ENCODE measurements at regions not wholly inside any gene's neighbourhood (a gene's known extent, or its start where the extent isn't known, plus 50 kb on each side); places are given as distances from the start of the nearest gene placed in this dataset.

DNA sequence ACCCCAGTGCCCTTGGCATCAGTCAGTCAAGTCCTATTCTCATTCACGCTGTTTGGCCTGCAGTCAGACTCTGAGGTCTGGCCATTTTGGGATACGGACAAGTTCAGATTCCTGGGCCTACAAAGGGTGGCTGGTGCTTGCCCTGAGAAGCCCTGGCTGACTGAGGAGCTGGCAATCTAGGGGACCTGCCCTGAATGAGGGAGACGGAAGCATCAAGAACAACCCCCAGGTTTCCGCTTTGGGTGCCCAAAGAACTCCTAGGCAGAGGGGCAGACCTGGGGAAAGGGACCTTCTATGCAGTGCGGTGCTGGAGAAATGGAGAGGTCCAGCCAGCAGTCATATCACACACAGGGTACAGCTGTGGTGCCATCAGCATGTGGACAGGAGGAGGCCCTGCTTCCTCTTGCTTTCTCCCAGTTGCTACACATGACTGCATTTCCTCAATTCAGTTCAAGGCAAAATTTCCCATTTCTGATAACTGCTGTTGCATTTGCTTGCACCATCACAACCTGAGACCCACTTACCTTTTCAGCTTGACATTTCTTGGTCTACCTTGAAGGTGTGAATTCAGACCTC is 70.9 kb upstream of the LGALSL start:
- no peak for FAIRE-seq
- no peak for DNase-seq (ENCODE audit: insufficient read length, low spot score)
- TF ChIP-seq TAF1 (IDR thresholded peaks at IDR 0.05; ENCODE audit: low read depth, low read length) (no peak), POLR2AphosphoS5 (IDR thresholded peaks at IDR 0.05; ENCODE audit: low read depth, low read length) (no peak), PAX5 (IDR thresholded peaks at IDR 0.05; ENCODE audit: insufficient read depth, low read length, severe bottlenecking) (no peak), POU2F2 (IDR thresholded peaks at IDR 0.05; ENCODE audit: low read depth, low read length) (no peak)

DNA sequence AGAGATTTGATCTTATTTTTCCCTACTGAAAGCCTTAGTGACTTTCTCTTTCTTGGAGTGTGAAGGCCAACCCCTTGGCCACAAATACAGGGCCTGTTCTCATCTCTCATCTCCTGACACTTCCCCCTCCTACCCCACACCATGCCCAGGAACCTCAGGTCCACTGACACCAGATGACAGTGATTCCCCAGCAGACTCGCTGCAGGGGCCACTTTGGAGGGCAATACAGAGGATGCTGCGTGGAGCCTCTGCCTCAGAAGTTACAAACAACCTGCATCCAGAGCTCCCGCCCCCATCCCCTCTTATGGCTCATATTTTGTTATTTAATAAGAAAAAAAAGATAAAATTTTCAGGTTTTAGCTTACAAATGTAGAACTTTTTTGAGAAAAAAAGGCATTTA is 70.1 kb upstream of the LGALSL start:
- no peak for FAIRE-seq
- TF ChIP-seq POU2F2 (IDR thresholded peaks at IDR 0.05; ENCODE audit: low read depth, low read length), result no peak
- no peak for TF ChIP-seq POLR2AphosphoS5 (IDR thresholded peaks at IDR 0.05; ENCODE audit: low read depth, low read length)
- no peak for TF ChIP-seq TAF1 (IDR thresholded peaks at IDR 0.05; ENCODE audit: low read depth, low read length)
- no peak for TF ChIP-seq SPI1 (IDR thresholded peaks at IDR 0.05; ENCODE audit: low read depth, low read length)
- no peak for TF ChIP-seq POLR2A (IDR thresholded peaks at IDR 0.05; ENCODE audit: low read depth, low read length)
- no peak for TF ChIP-seq PAX5 (IDR thresholded peaks at IDR 0.05; ENCODE audit: insufficient read depth, low read length, severe bottlenecking)
- DNase-seq (ENCODE audit: insufficient read length, low spot score), result no peak

DNA sequence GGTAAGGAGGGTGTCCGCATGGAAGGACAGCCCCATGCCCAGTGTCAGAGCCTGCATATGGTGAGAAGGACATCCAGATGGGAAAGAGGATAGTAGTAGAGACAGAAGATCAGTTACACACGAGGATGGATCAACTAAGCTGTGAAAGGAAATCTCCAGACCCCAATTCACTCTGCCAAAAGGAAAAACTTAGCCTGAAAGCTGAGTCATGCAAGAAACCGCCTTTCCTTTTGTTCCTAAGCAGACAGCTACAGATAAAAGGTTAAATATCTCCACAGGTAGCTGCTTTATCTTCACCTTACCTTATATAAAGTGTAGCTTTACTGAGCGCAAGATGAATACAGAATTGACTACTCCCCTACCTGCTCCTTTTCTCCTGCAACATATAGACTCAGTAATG is 67.3 kb upstream of the LGALSL start:
- no peak for TF ChIP-seq SPI1 (IDR thresholded peaks at IDR 0.05; ENCODE audit: low read depth, low read length)
- TF ChIP-seq TAF1 (IDR thresholded peaks at IDR 0.05; ENCODE audit: low read depth, low read length), result no peak
- no peak for TF ChIP-seq POLR2AphosphoS5 (IDR thresholded peaks at IDR 0.05; ENCODE audit: low read depth, low read length)
- TF ChIP-seq POLR2A (IDR thresholded peaks at IDR 0.05; ENCODE audit: low read depth, low read length), result no peak
- TF ChIP-seq POU2F2 (IDR thresholded peaks at IDR 0.05; ENCODE audit: low read depth, low read length), result no peak
- no peak for TF ChIP-seq PAX5 (IDR thresholded peaks at IDR 0.05; ENCODE audit: insufficient read depth, low read length, severe bottlenecking)
- FAIRE-seq (no peak), DNase-seq (ENCODE audit: insufficient read length, low spot score) (no peak)

DNA sequence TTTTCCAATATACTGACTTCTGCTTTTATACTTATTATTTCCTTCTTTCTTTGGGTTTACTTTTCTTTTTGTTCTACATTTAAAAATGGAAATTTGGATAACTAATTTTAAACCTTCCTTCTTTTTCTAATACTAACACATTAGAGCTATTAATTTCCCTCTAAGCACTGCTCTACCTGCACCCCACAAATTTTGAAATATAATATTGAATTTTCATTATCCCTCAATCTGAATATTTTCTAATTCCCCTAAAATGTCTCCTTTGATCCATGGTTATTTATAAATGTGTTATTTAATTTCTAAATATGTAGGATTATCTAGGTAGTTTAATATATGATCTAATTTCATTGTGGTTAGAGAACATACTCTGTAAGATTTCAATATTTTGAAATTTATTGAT is 63.4 kb upstream of the LGALSL start:
- FAIRE-seq (no peak), DNase-seq (ENCODE audit: insufficient read length, low spot score) (no peak)
- TF ChIP-seq PAX5 (IDR thresholded peaks at IDR 0.05; ENCODE audit: insufficient read depth, low read length, severe bottlenecking), result no peak
- TF ChIP-seq POLR2AphosphoS5 (IDR thresholded peaks at IDR 0.05; ENCODE audit: low read depth, low read length), result no peak
- TF ChIP-seq POLR2A (IDR thresholded peaks at IDR 0.05; ENCODE audit: low read depth, low read length), result no peak
- TF ChIP-seq SPI1 (IDR thresholded peaks at IDR 0.05; ENCODE audit: low read depth, low read length), result no peak

DNA sequence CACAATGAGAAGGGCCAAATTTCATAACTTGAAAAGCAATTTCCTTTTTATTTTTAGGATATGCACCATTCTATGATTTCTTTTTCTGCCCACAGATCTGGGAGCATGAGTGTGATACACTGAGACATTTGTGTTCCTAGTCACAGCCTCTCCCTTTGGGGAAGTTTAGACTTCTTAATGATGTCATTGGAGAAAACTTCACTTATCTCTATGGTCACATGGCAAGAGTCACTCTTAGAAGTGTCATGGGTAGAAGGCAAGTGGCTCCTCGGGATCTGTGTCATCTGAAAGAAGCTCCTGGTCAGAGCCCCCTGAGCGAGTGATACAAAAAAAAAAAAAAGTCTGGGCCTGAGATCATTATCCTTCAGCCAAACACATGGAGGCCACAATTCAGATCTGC is 62.5 kb upstream of the LGALSL start:
- FAIRE-seq (no peak), DNase-seq (ENCODE audit: insufficient read length, low spot score) (no peak)
- TF ChIP-seq POLR2AphosphoS5 (IDR thresholded peaks at IDR 0.05; ENCODE audit: low read depth, low read length), result no peak
- no peak for TF ChIP-seq PAX5 (IDR thresholded peaks at IDR 0.05; ENCODE audit: insufficient read depth, low read length, severe bottlenecking)

DNA sequence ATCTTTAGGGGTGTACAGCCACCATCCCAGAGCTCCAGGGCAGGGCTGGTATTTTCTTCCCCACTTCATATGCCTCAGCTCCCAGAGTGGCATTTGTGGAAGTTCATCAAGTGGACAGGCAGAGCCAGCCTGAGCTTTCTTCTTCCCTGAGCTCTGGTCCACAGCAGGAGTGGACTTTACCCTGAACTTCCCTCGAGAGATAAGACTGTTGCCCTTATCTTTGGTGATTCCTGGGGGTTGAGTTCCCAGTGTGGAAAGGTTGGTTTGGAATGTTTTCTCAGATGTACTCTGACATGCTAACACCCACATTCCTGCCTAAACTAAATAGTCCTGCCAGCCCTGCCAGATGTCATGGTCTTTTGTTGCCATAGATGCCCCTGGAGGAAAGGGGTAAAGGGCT is 62.0 kb upstream of the LGALSL start:
- no peak for DNase-seq (ENCODE audit: insufficient read length, low spot score)
- TF ChIP-seq PAX5 (IDR thresholded peaks at IDR 0.05; ENCODE audit: insufficient read depth, low read length, severe bottlenecking) (no peak), POLR2AphosphoS5 (IDR thresholded peaks at IDR 0.05; ENCODE audit: low read depth, low read length) (no peak), POLR2A (IDR thresholded peaks at IDR 0.05; ENCODE audit: low read depth, low read length) (no peak), SPI1 (IDR thresholded peaks at IDR 0.05; ENCODE audit: low read depth, low read length) (no peak), TAF1 (IDR thresholded peaks at IDR 0.05; ENCODE audit: low read depth, low read length) (no peak), POU2F2 (IDR thresholded peaks at IDR 0.05; ENCODE audit: low read depth, low read length) (no peak)
- FAIRE-seq, result no peak

DNA sequence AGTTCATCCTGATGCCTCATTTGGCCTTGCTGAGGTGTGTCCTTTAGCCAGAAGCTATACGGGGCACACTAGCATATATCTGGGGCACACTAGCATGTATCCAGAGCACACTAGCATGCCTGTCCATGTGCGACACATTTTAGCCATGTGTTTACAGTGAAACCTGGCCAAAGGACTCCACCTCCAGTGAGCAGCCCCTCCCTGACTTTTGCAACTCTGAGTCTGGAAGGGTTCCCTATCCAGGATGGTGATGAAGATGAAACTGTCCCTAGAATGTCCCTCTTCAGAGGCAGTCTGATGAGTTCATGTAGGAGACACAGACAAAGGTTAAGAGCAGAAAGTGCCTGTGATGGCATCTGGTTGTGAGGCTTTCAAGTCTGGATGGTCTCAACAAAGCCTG is 61.4 kb upstream of the LGALSL start:
- no peak for FAIRE-seq

DNA sequence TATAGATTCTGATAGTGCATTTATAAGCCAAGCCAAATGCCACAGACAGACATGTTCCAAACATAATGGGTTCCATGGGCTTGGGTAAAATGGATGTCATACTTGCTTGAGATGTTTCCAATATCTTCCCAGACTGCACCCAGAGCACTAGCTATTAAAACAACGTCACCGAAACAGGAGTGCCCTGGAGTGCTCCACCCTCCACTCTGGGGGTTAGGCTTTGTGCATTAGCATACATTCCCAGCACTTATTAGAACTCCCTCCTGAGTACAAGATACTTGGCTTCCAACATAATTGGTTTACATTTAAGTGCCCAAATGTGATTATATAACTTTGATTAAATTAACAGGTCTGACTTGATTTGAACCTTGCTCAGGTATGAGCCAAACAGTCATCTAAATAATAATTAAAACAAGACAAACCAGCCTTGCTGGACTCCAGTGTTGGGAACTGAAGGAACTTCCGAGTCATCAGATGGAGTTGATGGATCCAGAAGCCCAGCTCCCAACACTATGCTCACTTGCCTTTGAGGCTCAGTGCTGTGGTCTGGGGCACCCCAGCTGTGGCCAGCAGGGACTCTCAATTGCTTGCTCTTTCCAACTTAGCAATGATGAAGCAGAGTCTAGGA is 60.5 kb upstream of the LGALSL start:
- DNase-seq (ENCODE audit: insufficient read length, low spot score) (no peak), FAIRE-seq (no peak)
- TF ChIP-seq POU2F2 (IDR thresholded peaks at IDR 0.05; ENCODE audit: low read depth, low read length), result no peak
- TF ChIP-seq TAF1 (IDR thresholded peaks at IDR 0.05; ENCODE audit: low read depth, low read length), result no peak
- TF ChIP-seq PAX5 (IDR thresholded peaks at IDR 0.05; ENCODE audit: insufficient read depth, low read length, severe bottlenecking), result no peak

More for the DNA sequence above, 61.4 kb upstream of the LGALSL start:
- DNase-seq (ENCODE audit: insufficient read length, low spot score), result no peak
- TF ChIP-seq PAX5 (IDR thresholded peaks at IDR 0.05; ENCODE audit: insufficient read depth, low read length, severe bottlenecking) (no peak), POU2F2 (IDR thresholded peaks at IDR 0.05; ENCODE audit: low read depth, low read length) (no peak), TAF1 (IDR thresholded peaks at IDR 0.05; ENCODE audit: low read depth, low read length) (no peak), POLR2A (IDR thresholded peaks at IDR 0.05; ENCODE audit: low read depth, low read length) (no peak), SPI1 (IDR thresholded peaks at IDR 0.05; ENCODE audit: low read depth, low read length) (no peak), POLR2AphosphoS5 (IDR thresholded peaks at IDR 0.05; ENCODE audit: low read depth, low read length) (no peak)

DNA sequence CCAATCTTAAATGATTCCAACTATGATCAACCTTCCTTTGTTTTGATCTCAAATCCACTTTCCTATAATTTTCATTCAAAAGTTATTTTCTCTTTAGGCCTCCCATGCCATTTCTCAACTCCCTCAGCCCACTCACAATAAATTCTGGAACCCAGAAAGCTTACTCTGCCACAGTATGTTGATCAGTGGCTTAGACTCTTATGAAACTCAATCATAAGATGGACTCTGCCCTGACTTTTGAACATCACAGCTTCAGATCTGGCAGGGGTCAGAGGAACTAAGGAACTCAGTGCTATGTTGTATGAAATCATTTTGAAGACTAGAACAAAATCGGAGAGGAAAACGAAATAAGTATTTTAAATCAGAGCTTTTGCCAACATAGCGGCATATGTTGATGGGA is 59.8 kb upstream of the LGALSL start:
- no peak for DNase-seq (ENCODE audit: insufficient read length, low spot score)
- TF ChIP-seq TAF1 (IDR thresholded peaks at IDR 0.05; ENCODE audit: low read depth, low read length), result no peak
- TF ChIP-seq POU2F2 (IDR thresholded peaks at IDR 0.05; ENCODE audit: low read depth, low read length), result no peak
- no peak for TF ChIP-seq POLR2A (IDR thresholded peaks at IDR 0.05; ENCODE audit: low read depth, low read length)
- TF ChIP-seq SPI1 (IDR thresholded peaks at IDR 0.05; ENCODE audit: low read depth, low read length), result no peak
- TF ChIP-seq PAX5 (IDR thresholded peaks at IDR 0.05; ENCODE audit: insufficient read depth, low read length, severe bottlenecking), result no peak
- no peak for TF ChIP-seq POLR2AphosphoS5 (IDR thresholded peaks at IDR 0.05; ENCODE audit: low read depth, low read length)
- FAIRE-seq, result no peak

DNA sequence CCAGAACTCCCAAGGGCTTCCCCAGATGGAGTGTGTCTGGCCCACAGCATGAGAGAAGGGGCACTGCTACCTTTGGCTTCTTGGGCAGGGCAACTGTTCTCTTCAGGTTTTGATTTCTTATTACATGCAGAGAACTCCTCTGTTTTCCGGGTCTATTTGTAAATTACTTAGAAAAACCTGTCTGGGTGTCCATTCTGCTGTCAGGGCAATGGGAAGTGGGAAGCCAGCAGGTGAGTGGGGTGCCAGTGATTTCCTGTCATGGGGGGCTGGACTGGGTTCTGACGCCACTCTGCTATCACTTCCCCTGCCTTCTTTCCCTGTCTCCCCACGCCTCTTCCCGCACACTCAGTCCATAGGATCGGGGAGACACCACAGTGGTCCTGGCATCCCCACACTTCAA is 58.0 kb upstream of the LGALSL start:
- FAIRE-seq, result no peak
- DNase-seq (ENCODE audit: insufficient read length, low spot score), result no peak

More for the DNA sequence above, 58.0 kb upstream of the LGALSL start:
- TF ChIP-seq POLR2AphosphoS5 (IDR thresholded peaks at IDR 0.05; ENCODE audit: low read depth, low read length), result no peak
- TF ChIP-seq TAF1 (IDR thresholded peaks at IDR 0.05; ENCODE audit: low read depth, low read length), result no peak
- no peak for TF ChIP-seq SPI1 (IDR thresholded peaks at IDR 0.05; ENCODE audit: low read depth, low read length)
- TF ChIP-seq POLR2A (IDR thresholded peaks at IDR 0.05; ENCODE audit: low read depth, low read length), result no peak
- no peak for TF ChIP-seq PAX5 (IDR thresholded peaks at IDR 0.05; ENCODE audit: insufficient read depth, low read length, severe bottlenecking)
- TF ChIP-seq POU2F2 (IDR thresholded peaks at IDR 0.05; ENCODE audit: low read depth, low read length), result no peak
